ENCODE measurements at regions not wholly inside any gene's neighbourhood (a gene's known extent, or its start where the extent isn't known, plus 50 kb on each side); places are given as distances from the start of the nearest gene placed in this dataset.
"Not testable (repeated sequence)": the region's sequence is repeated elsewhere in the genome, so short reads cannot be mapped to it uniquely, and the experiment has no call there.

DNA sequence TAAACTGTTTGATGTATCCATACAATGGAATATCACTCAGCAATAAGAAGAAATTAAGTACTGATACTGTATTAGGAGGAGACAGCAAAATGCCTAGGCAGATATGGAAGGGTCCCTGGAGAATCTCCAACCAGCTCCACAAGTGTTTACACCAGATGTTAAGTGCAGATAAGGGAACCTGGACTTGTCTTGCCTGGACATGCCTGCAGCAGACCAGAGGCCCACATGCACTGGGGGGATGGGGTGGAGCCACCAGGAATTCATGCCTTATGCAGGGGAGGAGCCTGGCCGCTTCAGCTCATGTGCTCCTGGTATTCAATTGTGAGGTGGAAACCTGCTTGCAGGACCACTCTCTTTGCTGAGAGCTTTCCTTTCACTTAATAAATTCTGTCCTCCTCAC is 287.6 kb downstream of the LIPI start:
- not testable (repeated sequence) for H3K27me3 Mint-ChIP-seq (ENCODE audit: low read depth); H3K4me1 Mint-ChIP-seq; H3K27ac Mint-ChIP-seq; H3K36me3 Mint-ChIP-seq (ENCODE audit: low read depth); H3K4me3 Mint-ChIP-seq
- H3K9me3 Mint-ChIP-seq = peaks cover 12% of the 10 kb centered on the region

- H3K27ac Mint-ChIP-seq; H3K4me1 Mint-ChIP-seq; H3K36me3 Mint-ChIP-seq (ENCODE audit: low read depth); H3K27me3 Mint-ChIP-seq (ENCODE audit: low read depth); H3K4me3 Mint-ChIP-seq: not testable (repeated sequence)
- H3K9me3 Mint-ChIP-seq = peaks cover 12% of the 10 kb centered on the region
Measured at GRCh38 chr21:13921455-13921854, 289.3 kb downstream of the LIPI start.

GRCh38 chr21:13907385-13907784 is 297.8 kb downstream of the POTED start:
- not testable (repeated sequence) for H3K4me3 Mint-ChIP-seq; H3K27me3 Mint-ChIP-seq (ENCODE audit: low read depth); H3K36me3 Mint-ChIP-seq (ENCODE audit: low read depth); H3K4me1 Mint-ChIP-seq; H3K27ac Mint-ChIP-seq
- peaks cover 22% of the 10 kb centered on the region for H3K9me3 Mint-ChIP-seq

- H3K4me1 Mint-ChIP-seq; H3K27ac Mint-ChIP-seq; H3K27me3 Mint-ChIP-seq (ENCODE audit: low read depth); H3K36me3 Mint-ChIP-seq (ENCODE audit: low read depth); H3K4me3 Mint-ChIP-seq: not testable (repeated sequence)
- H3K9me3 Mint-ChIP-seq = peaks cover 46% of the 10 kb centered on the region
Measured at GRCh38 chr21:13896596-13897247, 287.1 kb downstream of the POTED start.

DNA sequence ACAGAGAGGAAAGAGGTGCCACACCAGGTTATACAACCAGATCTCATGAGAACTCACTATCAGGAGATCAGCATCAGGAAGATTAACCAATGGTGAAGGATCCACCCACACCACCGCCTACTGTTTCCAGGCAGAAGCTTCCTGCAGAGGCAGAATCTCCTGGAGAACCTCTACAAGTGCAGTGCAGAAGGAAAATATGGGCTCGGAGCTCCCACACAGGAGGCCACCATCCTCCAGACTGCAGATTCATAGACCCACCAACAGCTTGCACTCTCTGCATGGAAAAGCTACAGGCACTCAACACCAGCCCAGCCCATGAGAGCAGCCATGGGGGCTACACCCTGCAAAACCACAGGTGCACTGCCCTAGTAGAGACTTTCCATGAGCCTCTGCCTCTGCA is 284.0 kb downstream of the POTED start:
- not testable (repeated sequence) for H3K4me3 Mint-ChIP-seq; H3K27me3 Mint-ChIP-seq (ENCODE audit: low read depth); H3K4me1 Mint-ChIP-seq; H3K27ac Mint-ChIP-seq; H3K36me3 Mint-ChIP-seq (ENCODE audit: low read depth)
- H3K9me3 Mint-ChIP-seq = peaks cover 47% of the 10 kb centered on the region

DNA sequence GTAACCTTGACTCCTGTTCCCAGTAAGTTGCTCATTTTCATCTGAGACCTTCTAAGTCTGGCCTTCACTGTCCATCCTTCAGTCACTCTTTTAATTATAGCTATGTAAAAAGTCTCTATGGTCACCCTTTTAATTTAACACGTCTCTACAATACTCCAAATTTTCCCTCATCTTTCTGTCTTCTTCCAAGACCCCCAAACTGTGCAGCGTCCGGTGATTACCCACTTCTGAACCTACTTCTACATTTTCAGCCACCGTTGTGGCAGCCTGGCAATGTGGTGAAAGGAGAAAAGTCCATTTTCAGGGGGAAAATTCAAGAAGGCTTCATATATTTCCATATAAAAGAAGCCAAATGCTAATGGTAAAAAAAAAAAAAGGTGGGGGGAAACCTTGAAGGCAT is 283.4 kb downstream of the POTED start:
- H3K27ac Mint-ChIP-seq; H3K4me3 Mint-ChIP-seq; H3K36me3 Mint-ChIP-seq (ENCODE audit: low read depth); H3K27me3 Mint-ChIP-seq (ENCODE audit: low read depth); H3K4me1 Mint-ChIP-seq: not testable (repeated sequence)
- peaks cover 49% of the 10 kb centered on the region for H3K9me3 Mint-ChIP-seq

- peaks cover 52% of the 10 kb centered on the region for H3K9me3 Mint-ChIP-seq
- not testable (repeated sequence) for H3K36me3 Mint-ChIP-seq (ENCODE audit: low read depth); H3K4me3 Mint-ChIP-seq; H3K4me1 Mint-ChIP-seq; H3K27ac Mint-ChIP-seq; H3K27me3 Mint-ChIP-seq (ENCODE audit: low read depth)
Measured at GRCh38 chr21:13892146-13892751, 282.7 kb downstream of the POTED start.

DNA sequence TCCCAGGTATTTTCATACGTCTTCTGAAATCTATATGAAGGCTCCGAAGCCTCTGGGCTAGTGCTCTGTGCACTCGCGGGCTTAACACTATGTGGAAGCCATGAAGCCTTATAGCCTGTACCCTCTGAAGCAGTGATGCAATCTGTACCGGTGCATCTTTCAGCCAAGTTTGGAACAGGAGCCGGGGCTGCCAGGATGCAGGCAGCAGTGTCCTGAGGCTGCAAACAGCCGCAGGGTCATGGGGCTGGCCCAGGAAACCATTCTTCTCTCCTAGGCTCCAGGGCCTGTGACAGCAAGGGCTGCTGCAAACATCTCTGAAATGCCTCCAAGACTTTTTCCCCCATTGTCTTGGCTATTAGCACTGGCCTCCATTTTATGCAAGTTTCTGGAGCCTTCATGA is 279.6 kb downstream of the POTED start:
- H3K27ac Mint-ChIP-seq; H3K27me3 Mint-ChIP-seq (ENCODE audit: low read depth); H3K4me1 Mint-ChIP-seq; H3K4me3 Mint-ChIP-seq; H3K36me3 Mint-ChIP-seq (ENCODE audit: low read depth): not testable (repeated sequence)
- peaks cover 63% of the 10 kb centered on the region for H3K9me3 Mint-ChIP-seq

DNA sequence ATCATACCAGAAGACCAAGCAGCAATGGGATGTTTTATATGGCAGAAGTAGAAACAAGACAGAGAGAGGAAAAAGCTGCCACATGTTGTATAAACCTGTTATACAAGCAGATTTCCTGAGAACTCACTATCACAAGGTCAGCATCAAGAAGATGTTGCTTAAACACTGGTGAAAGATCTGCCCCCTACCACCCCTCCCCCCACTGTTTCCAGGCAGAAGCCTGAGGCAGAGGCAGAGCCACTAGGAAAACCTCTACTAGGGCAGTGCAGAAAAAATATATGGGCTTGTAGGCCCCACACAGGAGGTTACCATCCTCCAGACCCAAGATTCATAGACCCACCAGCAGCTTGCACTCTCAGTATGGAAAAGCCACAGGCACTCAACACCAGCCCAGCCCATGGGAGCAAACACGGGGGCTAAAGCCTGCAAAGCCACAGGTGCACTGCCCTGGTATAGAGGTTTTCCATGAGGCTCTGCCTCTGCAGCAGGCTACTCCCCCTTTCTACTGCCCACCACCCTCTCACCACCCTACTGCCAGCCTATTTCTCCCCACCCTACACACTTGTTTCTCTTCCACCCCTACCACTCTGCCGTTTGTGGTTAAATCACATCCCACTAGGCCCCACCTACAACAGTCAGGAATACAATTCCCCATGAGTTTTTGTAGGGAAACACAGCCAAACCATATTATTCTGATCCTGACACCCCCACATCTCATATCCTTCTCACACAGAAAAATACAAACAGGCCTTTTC is 274.2 kb downstream of the POTED start:
- H3K36me3 Mint-ChIP-seq (ENCODE audit: low read depth); H3K4me1 Mint-ChIP-seq; H3K4me3 Mint-ChIP-seq; H3K27ac Mint-ChIP-seq; H3K27me3 Mint-ChIP-seq (ENCODE audit: low read depth): not testable (repeated sequence)
- peaks cover 80% of the 10 kb centered on the region for H3K9me3 Mint-ChIP-seq

GRCh38 chr21:13877503-13877902 is 267.9 kb downstream of the POTED start:
- not testable (repeated sequence) for H3K4me1 Mint-ChIP-seq; H3K27ac Mint-ChIP-seq; H3K27me3 Mint-ChIP-seq (ENCODE audit: low read depth); H3K36me3 Mint-ChIP-seq (ENCODE audit: low read depth); H3K4me3 Mint-ChIP-seq
- peaks cover 78% of the 10 kb centered on the region for H3K9me3 Mint-ChIP-seq

DNA sequence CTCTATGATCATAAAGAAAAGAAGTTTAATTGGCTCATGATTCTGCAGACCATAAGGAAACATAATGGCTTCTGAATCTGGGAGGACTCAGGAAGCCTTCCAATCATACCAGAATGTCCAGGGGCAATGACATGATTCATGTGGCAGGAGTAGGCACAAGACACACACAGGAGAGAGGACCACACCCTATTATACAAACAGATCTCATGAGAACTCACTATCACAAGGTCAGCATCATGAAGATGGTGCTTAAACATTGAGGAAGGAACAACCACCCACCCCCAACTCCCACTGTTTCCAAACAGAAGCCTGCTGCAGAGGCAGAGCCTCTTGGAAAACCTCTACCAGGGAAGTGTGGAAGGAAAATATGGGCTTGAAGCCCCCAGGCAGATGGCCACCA is 267.4 kb downstream of the POTED start:
- H3K27me3 Mint-ChIP-seq (ENCODE audit: low read depth); H3K36me3 Mint-ChIP-seq (ENCODE audit: low read depth); H3K4me1 Mint-ChIP-seq; H3K4me3 Mint-ChIP-seq; H3K27ac Mint-ChIP-seq: not testable (repeated sequence)
- H3K9me3 Mint-ChIP-seq = peaks cover 79% of the 10 kb centered on the region

GRCh38 chr21:13874001-13874400 is 264.4 kb downstream of the POTED start:
- not testable (repeated sequence) for H3K4me3 Mint-ChIP-seq; H3K36me3 Mint-ChIP-seq (ENCODE audit: low read depth); H3K27ac Mint-ChIP-seq; H3K27me3 Mint-ChIP-seq (ENCODE audit: low read depth); H3K4me1 Mint-ChIP-seq
- peaks cover 80% of the 10 kb centered on the region for H3K9me3 Mint-ChIP-seq

All from nephron (organoid).